ENCODE measurements at regions not wholly inside any gene's neighbourhood (a gene's known extent, or its start where the extent isn't known, plus 50 kb on each side); places are given as distances from the start of the nearest gene placed in this dataset.
"Not testable (repeated sequence)": the region's sequence is repeated elsewhere in the genome, so short reads cannot be mapped to it uniquely, and the experiment has no call there.

DNA sequence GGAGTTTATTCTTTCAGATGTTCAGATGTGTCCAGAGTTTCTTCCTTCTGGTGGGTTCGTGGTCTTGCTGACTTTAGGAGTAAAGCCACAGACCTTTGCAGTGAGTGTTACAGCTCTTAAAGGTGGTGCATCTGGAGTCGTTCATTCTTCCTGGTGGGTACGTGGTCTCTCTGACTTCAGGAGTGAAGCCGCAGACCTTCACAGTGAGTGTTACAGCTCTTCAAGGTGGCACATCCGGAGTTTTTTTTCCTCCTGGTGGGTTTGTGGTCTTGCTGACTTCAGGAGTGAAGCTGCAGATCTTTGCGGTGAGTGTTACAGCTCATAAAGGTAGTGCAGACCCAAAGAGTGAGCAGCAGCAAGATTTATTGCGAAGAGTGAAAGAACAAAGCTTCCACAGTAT lies 1263.2 kb downstream of the REEP3 start:
- H3K9me3 ChIP-seq (ENCODE audit: control insufficient read depth, insufficient read depth, low read length); H3K36me3 ChIP-seq (ENCODE audit: insufficient read depth, low read length); H3K9ac ChIP-seq (ENCODE audit: low read depth, low read length): not testable (repeated sequence)

DNA sequence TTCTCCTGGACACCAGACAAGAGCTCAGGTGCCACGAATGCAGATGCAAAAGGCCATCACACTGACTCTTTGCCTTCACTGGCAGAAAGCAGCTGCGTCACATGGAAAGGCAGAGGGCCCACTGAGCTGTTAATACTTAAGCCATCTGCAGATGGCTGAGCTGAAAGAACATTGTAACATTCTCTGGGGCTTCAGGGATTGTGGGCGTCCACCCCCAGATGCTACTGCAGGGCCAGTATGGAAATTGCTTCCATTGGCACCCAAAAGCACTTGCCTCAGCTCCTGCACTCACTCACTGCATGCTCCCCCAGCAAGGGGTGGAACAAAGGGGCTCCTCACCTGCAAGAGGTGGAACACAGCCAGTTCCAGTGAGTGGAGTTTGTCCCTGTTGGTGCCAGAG lies 1264.6 kb downstream of the REEP3 start:
- Histone ChIP-seq H3K4me1 (ENCODE audit: insufficient read depth, low read length) (no peaks in the 10 kb centered on the region), H3K36me3 (ENCODE audit: insufficient read depth, low read length) (no peaks in the 10 kb centered on the region)

More for the DNA sequence above, 1263.2 kb downstream of the REEP3 start:
- not testable (repeated sequence) for H3K4me1 ChIP-seq (ENCODE audit: insufficient read depth, low read length)

GRCh38 chr10:64786989-64787388 lies 1265.8 kb downstream of the REEP3 start:
- Histone ChIP-seq H3K9ac (ENCODE audit: low read depth, low read length) (no peak overlapping the region), H3K36me3 (ENCODE audit: insufficient read depth, low read length) (no peaks in the 10 kb centered on the region), H3K9me3 (ENCODE audit: control insufficient read depth, insufficient read depth, low read length) (no peaks in the 10 kb centered on the region), H3K4me1 (ENCODE audit: insufficient read depth, low read length) (no peaks in the 10 kb centered on the region)

More for the DNA sequence above, 1264.6 kb downstream of the REEP3 start:
- Histone ChIP-seq H3K9me3 (ENCODE audit: control insufficient read depth, insufficient read depth, low read length) (no peaks in the 10 kb centered on the region), H3K9ac (ENCODE audit: low read depth, low read length) (no peak overlapping the region)

DNA sequence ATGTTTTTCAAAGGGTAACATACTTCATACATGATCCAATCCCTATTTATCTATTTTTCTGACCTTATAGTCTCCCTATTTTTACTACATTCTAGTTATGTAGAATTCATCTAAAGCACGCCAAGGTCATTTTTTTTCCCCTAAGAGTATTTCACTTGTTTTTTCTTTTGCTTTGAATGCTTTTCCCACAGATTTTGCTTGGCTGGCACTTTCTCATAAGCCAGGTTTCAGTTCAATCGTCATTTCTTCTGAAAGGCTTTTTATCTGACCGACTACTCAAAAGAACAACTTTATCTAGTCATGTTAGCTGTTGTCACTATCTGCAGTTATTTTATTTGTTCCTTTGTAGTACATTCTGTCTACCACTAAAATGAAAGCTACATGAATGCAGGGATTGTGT lies 1274.6 kb downstream of the REEP3 start:
- H3K4me1 ChIP-seq (ENCODE audit: insufficient read depth, low read length), result no peaks in the 10 kb centered on the region
- no peak overlapping the region for H3K9ac ChIP-seq (ENCODE audit: low read depth, low read length)
- H3K9me3 ChIP-seq (ENCODE audit: control insufficient read depth, insufficient read depth, low read length), result no peaks in the 10 kb centered on the region; the same call in 1 of the 2 replicates
- H3K36me3 ChIP-seq (ENCODE audit: insufficient read depth, low read length), result no peaks in the 10 kb centered on the region

DNA sequence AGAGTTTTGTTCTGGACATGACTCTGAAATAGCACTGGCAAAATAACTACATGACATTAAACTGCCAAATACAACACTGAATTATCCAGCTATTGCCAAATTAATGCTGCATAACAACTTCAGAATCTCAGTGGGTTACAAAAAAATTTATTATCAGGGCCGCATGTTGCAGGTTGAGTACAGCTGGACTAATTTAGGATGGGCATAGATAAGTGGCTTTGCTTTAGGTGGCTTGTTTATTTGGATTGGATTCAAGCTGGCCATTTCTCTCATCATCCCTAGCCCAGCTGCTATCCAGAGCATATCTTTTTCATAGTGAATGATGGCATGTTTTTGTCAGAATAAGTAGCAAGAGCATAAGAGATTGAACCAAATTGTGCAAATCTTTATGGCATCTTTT lies 1277.1 kb downstream of the REEP3 start:
- Histone ChIP-seq H3K4me1 (ENCODE audit: insufficient read depth, low read length) (no peaks in the 10 kb centered on the region), H3K9ac (ENCODE audit: low read depth, low read length) (no peak overlapping the region), H3K9me3 (ENCODE audit: control insufficient read depth, insufficient read depth, low read length) (peaks cover 3% of the 10 kb centered on the region; the same call in 1 of the 2 replicates), H3K36me3 (ENCODE audit: insufficient read depth, low read length) (no peaks in the 10 kb centered on the region)

DNA sequence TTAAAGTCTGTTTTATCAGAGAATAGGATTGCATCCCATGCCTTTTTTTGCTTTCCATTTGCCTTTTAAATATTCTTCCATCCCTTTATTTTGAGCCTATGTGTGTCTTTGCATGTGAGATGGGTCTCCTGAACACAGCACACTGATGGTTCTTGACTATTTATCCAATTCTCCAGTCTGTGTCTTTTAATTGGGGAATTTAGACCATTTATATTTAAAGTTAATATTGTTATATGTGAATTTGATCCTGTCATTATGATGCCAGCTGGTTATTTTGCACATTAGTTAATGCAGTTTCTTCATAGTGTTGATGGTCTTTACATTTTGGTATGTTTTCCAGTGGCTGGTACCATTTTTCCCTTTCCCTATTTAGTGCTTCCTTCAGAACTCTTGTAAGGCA lies 1287.0 kb downstream of the REEP3 start:
- not testable (repeated sequence) for H3K9ac ChIP-seq (ENCODE audit: low read depth, low read length); H3K9me3 ChIP-seq (ENCODE audit: control insufficient read depth, insufficient read depth, low read length); H3K36me3 ChIP-seq (ENCODE audit: insufficient read depth, low read length); H3K4me1 ChIP-seq (ENCODE audit: insufficient read depth, low read length)

- not testable (repeated sequence) for H3K4me1 ChIP-seq (ENCODE audit: insufficient read depth, low read length)
These were observed 1288.8 kb downstream of the REEP3 start for GRCh38 chr10:64810046-64810445.

GRCh38 chr10:64813391-64813790 lies 1292.2 kb downstream of the REEP3 start:
- H3K4me1 ChIP-seq (ENCODE audit: insufficient read depth, low read length), result no peaks in the 10 kb centered on the region; the same call in 1 of the 2 replicates
- no peaks in the 10 kb centered on the region; the same call in 1 of the 2 replicates for H3K9me3 ChIP-seq (ENCODE audit: control insufficient read depth, insufficient read depth, low read length)
- H3K36me3 ChIP-seq (ENCODE audit: insufficient read depth, low read length), result no peaks in the 10 kb centered on the region
- no peak overlapping the region for H3K9ac ChIP-seq (ENCODE audit: low read depth, low read length)

More at GRCh38 chr10:64810046-64810445, 1288.8 kb downstream of the REEP3 start:
- H3K9me3 ChIP-seq (ENCODE audit: control insufficient read depth, insufficient read depth, low read length); H3K36me3 ChIP-seq (ENCODE audit: insufficient read depth, low read length); H3K9ac ChIP-seq (ENCODE audit: low read depth, low read length): not testable (repeated sequence)

DNA sequence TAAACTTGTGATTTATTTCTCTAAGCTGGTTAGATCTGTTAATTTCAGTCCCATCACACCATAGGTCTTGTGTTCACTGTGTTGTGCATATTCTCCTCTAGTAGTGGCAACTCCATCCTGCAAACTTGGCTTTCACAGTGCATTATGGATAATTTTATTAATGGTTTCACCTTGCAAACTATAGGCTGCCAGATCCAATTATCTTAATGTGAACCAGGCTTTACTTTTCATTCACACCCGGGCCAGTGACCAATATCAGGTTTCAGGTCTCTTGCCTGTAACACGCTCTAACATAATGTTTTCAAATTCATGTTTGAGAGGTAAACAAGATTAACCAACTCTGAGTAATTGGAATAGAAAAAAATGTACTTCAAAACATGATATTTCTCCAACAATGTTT lies 1293.0 kb downstream of the REEP3 start:
- Histone ChIP-seq H3K9me3 (ENCODE audit: control insufficient read depth, insufficient read depth, low read length) (no peaks in the 10 kb centered on the region; the same call in 1 of the 2 replicates), H3K36me3 (ENCODE audit: insufficient read depth, low read length) (no peaks in the 10 kb centered on the region), H3K4me1 (ENCODE audit: insufficient read depth, low read length) (no peaks in the 10 kb centered on the region; the same call in 1 of the 2 replicates), H3K9ac (ENCODE audit: low read depth, low read length) (no peak overlapping the region)

DNA sequence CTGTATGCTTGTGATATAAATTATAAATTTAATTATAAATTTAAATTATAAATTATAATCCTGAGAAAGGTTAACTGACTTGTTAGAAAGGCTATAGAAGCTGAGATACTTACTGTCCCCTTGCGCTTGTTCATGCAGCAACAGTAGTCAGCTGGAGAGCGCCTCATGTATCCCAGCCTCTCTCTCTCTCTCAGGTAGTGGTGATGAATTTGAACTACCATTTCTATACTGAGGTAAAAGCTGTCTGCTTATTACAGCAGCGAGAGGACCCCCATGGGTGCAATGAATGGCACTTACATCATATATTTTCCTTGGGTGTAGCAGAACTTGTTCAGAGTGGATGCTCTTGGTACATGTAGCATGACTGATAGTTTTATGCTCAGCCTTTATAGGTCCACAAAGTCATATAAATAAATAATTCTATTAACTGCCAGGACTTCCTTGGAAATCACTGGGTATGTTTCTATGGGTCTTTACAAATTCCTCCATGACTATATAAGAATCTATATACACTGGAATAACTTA lies 1308.7 kb downstream of the REEP3 start:
- no peaks in the 10 kb centered on the region for H3K36me3 ChIP-seq (ENCODE audit: insufficient read depth, low read length)
- H3K9me3 ChIP-seq (ENCODE audit: control insufficient read depth, insufficient read depth, low read length), result no peaks in the 10 kb centered on the region
- no peaks in the 10 kb centered on the region for H3K4me1 ChIP-seq (ENCODE audit: insufficient read depth, low read length)
- no peak overlapping the region for H3K9ac ChIP-seq (ENCODE audit: low read depth, low read length)

GRCh38 chr10:64830869-64831268 lies 1309.7 kb downstream of the REEP3 start:
- no peaks in the 10 kb centered on the region for H3K36me3 ChIP-seq (ENCODE audit: insufficient read depth, low read length)
- no peaks in the 10 kb centered on the region for H3K9me3 ChIP-seq (ENCODE audit: control insufficient read depth, insufficient read depth, low read length)
- no peaks in the 10 kb centered on the region for H3K4me1 ChIP-seq (ENCODE audit: insufficient read depth, low read length)
- no peak overlapping the region for H3K9ac ChIP-seq (ENCODE audit: low read depth, low read length)

- H3K36me3 ChIP-seq (ENCODE audit: insufficient read depth, low read length), result no peaks in the 10 kb centered on the region
- H3K9me3 ChIP-seq (ENCODE audit: control insufficient read depth, insufficient read depth, low read length), result no peaks in the 10 kb centered on the region
- H3K4me1 ChIP-seq (ENCODE audit: insufficient read depth, low read length), result no peaks in the 10 kb centered on the region
- no peak overlapping the region for H3K9ac ChIP-seq (ENCODE audit: low read depth, low read length)
These were observed 1319.1 kb downstream of the REEP3 start for GRCh38 chr10:64840341-64840740.

GRCh38 chr10:64846700-64847099 lies 1325.5 kb downstream of the REEP3 start:
- Histone ChIP-seq H3K4me1 (ENCODE audit: insufficient read depth, low read length) (no peaks in the 10 kb centered on the region), H3K36me3 (ENCODE audit: insufficient read depth, low read length) (no peaks in the 10 kb centered on the region), H3K9me3 (ENCODE audit: control insufficient read depth, insufficient read depth, low read length) (no peaks in the 10 kb centered on the region), H3K9ac (ENCODE audit: low read depth, low read length) (no peak overlapping the region)

GRCh38 chr10:64855941-64856340 lies 1334.7 kb downstream of the REEP3 start:
- H3K36me3 ChIP-seq (ENCODE audit: insufficient read depth, low read length), result no peaks in the 10 kb centered on the region
- no peak overlapping the region for H3K9ac ChIP-seq (ENCODE audit: low read depth, low read length)
- no peaks in the 10 kb centered on the region for H3K9me3 ChIP-seq (ENCODE audit: control insufficient read depth, insufficient read depth, low read length)
- no peaks in the 10 kb centered on the region for H3K4me1 ChIP-seq (ENCODE audit: insufficient read depth, low read length)

DNA sequence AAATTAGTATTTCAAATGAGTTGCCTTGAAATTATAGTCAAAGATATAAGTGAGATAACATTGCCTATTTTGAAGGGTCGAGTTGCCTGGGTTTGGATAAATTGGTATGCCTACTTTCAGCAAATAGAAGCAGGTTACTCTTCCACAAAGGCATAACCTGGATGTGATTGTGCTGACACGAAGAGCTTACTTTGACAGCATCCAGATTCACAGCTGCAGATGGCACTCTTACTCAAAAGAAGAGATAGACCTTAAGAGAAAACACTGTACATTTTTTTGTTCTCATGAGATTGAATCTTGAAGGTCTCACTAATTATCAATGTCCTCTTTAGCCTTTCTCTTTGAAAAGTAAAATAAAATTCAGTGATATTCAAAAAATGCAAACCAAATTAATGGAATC lies 1338.7 kb downstream of the REEP3 start:
- no peaks in the 10 kb centered on the region; the same call in 1 of the 2 replicates for H3K4me1 ChIP-seq (ENCODE audit: insufficient read depth, low read length)
- no peaks in the 10 kb centered on the region for H3K36me3 ChIP-seq (ENCODE audit: insufficient read depth, low read length)
- no peaks in the 10 kb centered on the region for H3K9me3 ChIP-seq (ENCODE audit: control insufficient read depth, insufficient read depth, low read length)

GRCh38 chr10:64863836-64864235 lies 1342.6 kb downstream of the REEP3 start:
- Histone ChIP-seq H3K9ac (ENCODE audit: low read depth, low read length) (no peak overlapping the region), H3K4me1 (ENCODE audit: insufficient read depth, low read length) (peaks cover 9% of the 10 kb centered on the region; the same call in 1 of the 2 replicates), H3K9me3 (ENCODE audit: control insufficient read depth, insufficient read depth, low read length) (peaks cover 5% of the 10 kb centered on the region; the same call in 1 of the 2 replicates), H3K36me3 (ENCODE audit: insufficient read depth, low read length) (no peaks in the 10 kb centered on the region)

More for the DNA sequence above, 1338.7 kb downstream of the REEP3 start:
- H3K9ac ChIP-seq (ENCODE audit: low read depth, low read length), result no peak overlapping the region

All from ES-I3 (cell line).